Testis (tissue), 2 donors: ENCODE measurements at regions not wholly inside any gene's neighbourhood (a gene's known extent, or its start where the extent isn't known, plus 50 kb on each side); places are given as distances from the start of the nearest gene placed in this dataset.

ENCODE experiments used
- POLR2A ChIP-seq: fragments of 450-650 bp; IDR thresholded peaks from one replicate; pipeline ENCODE4 v1.6.1; 2017; ENCODE audit warnings: antibody characterized with exemption, mild to moderate bottlenecking, moderate library complexity
- TF ChIP-seq, protein P1 (sequence below), 3 experiments: fragments of 450-650 bp in 2 of 3; fragments of 200-600 bp in 1 of 3; sonication (generic) in 1 of 3; IDR thresholded peaks; one replicate each; pipeline ENCODE4 v1.5.1; 2016 to 2019; ENCODE audit warnings: antibody characterized with exemption in 3 of 3, mild to moderate bottlenecking in 2 of 3, moderate library complexity in 1 of 3

DNA sequence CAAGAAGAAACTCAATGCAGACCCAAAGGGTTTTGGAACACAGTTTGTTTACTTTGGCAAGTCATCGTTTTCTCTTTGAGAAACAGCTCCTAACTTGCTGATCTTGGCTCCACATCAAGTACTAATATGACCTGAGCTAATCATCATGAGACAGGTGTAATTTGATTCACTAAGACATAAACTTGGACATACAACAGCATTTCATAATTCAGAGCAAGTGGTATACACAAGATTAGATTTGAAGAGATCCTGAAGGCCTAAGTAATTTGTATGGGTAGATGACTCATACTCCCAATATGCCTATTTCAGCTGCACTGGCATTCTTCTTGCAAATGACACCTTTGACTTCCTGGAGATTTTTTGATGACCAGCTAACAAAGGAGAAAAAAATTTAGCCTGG lies 1521.7 kb downstream of the RPA4 start:
- TF ChIP-seq, protein P1, sequence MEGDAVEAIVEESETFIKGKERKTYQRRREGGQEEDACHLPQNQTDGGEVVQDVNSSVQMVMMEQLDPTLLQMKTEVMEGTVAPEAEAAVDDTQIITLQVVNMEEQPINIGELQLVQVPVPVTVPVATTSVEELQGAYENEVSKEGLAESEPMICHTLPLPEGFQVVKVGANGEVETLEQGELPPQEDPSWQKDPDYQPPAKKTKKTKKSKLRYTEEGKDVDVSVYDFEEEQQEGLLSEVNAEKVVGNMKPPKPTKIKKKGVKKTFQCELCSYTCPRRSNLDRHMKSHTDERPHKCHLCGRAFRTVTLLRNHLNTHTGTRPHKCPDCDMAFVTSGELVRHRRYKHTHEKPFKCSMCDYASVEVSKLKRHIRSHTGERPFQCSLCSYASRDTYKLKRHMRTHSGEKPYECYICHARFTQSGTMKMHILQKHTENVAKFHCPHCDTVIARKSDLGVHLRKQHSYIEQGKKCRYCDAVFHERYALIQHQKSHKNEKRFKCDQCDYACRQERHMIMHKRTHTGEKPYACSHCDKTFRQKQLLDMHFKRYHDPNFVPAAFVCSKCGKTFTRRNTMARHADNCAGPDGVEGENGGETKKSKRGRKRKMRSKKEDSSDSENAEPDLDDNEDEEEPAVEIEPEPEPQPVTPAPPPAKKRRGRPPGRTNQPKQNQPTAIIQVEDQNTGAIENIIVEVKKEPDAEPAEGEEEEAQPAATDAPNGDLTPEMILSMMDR (IDR thresholded peaks at IDR 0.05), result no peak
- no peak for TF ChIP-seq POLR2A
